C4-2B (cell line): ENCODE measurements at regions not wholly inside any gene's neighbourhood (a gene's known extent, or its start where the extent isn't known, plus 50 kb on each side); places are given as distances from the start of the nearest gene placed in this dataset.

Source experiments
- CTCF ChIP-seq: fragments of 450-650 bp; conservative IDR thresholded peaks from 2 replicates; pipeline ENCODE4 v1.5.1; 2017; ENCODE audit warnings: mild to moderate bottlenecking
- ZFX ChIP-seq: fragments of 450-650 bp; IDR thresholded peaks from 2 replicates; pipeline ENCODE4 v1.6.1; 2017

GRCh38 chr3:41103200-41103599 lies 96.1 kb upstream of the CTNNB1 start:
- TF ChIP-seq CTCF: no peak
- TF ChIP-seq ZFX: no peak
